ENCODE measurements at regions not wholly inside any gene's neighbourhood (a gene's known extent, or its start where the extent isn't known, plus 50 kb on each side); places are given as distances from the start of the nearest gene placed in this dataset.

GRCh38 chr3:66561367-66561766, 60.5 kb upstream of the LRIG1 start:
- TF ChIP-seq CTCF (IDR thresholded peaks at IDR 0.05; ENCODE audit: low read length) (no peak), EZH2 (IDR thresholded peaks at IDR 0.05; ENCODE audit: borderline replicate concordance, low read length) (no peak)
